ENCODE measurements at regions not wholly inside any gene's neighbourhood (a gene's known extent, or its start where the extent isn't known, plus 50 kb on each side); places are given as distances from the start of the nearest gene placed in this dataset.
"Not testable (repeated sequence)": the region's sequence is repeated elsewhere in the genome, so short reads cannot be mapped to it uniquely, and the experiment has no call there.

GRCh38 chr1:182217967-182218366 lies 156.5 kb upstream of the ZNF648 start:
- Mint-ChIP-seq H3K36me3 (peaks cover 0 to 7% of the 10 kb centered on the region in 2 donors), H3K27me3 (peaks cover 16 to 23% of the 10 kb centered on the region in 2 donors), H3K9me3 (peaks cover 12 to 19% of the 10 kb centered on the region in 2 donors), H3K27ac (no peak overlapping the region), H3K4me3 (no peak overlapping the region), H3K4me1 (no peaks in the 10 kb centered on the region)
- ATAC-seq (replicated peaks) = no peak
- DNase-seq = no peak

DNA sequence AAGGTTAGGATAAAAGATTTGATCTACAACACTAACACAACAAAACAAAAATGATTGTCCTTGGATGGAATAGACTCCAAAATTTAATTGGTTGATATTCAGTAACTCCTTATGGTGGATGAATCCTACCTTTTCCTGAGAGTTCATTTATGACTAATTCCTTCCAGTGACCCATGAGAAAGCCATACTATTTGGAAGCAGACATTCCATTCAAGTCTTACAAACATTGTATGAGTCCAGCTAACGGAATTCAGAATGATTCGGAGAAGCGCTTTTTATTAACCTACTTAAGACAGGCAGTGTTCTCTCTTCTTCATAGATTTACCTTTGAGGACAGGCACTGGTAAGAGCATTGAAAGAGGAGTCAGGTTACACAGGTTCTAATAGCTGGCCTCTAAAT lies 155.6 kb upstream of the ZNF648 start:
- Mint-ChIP-seq H3K36me3 (peaks cover 0 to 7% of the 10 kb centered on the region in 2 donors), H3K27me3 (peaks cover 13 to 20% of the 10 kb centered on the region in 2 donors), H3K4me1 (no peaks in the 10 kb centered on the region), H3K4me3 (no peak overlapping the region), H3K9me3 (peaks cover 9 to 15% of the 10 kb centered on the region in 2 donors), H3K27ac (no peak overlapping the region)
- no peak for ATAC-seq (replicated peaks)
- no peak for DNase-seq

DNA sequence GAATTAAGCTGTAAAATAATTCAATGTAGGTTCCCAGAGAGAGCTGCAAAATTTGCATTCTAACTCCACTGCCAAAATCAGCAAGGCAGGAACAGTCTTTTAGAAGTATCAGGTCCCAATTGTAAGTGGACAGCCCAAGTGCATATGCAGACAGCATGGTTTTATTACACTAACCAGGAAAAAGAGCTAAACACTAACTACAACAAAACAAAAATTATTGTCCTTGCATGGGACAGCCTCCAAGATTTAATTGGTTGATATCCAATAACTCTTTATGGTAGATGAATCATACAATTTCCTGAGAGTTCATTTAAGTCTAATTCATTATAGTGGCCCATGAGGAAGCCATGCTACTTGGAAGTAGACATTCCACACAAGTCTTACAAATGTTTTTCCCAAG lies 154.3 kb upstream of the ZNF648 start:
- DNase-seq (no peak), ATAC-seq (replicated peaks) (no peak)
- Mint-ChIP-seq H3K36me3 (peaks cover 0 to 7% of the 10 kb centered on the region in 2 donors), H3K27me3 (peaks cover 8 to 24% of the 10 kb centered on the region in 2 donors), H3K27ac (no peak overlapping the region), H3K9me3 (peaks cover 5 to 7% of the 10 kb centered on the region in 2 donors), H3K4me1 (no peaks in the 10 kb centered on the region), H3K4me3 (no peak overlapping the region)

GRCh38 chr1:182213163-182213562 lies 151.7 kb upstream of the ZNF648 start:
- H3K27me3 Mint-ChIP-seq = peaks cover 4 to 11% of the 10 kb centered on the region in 2 donors

DNA sequence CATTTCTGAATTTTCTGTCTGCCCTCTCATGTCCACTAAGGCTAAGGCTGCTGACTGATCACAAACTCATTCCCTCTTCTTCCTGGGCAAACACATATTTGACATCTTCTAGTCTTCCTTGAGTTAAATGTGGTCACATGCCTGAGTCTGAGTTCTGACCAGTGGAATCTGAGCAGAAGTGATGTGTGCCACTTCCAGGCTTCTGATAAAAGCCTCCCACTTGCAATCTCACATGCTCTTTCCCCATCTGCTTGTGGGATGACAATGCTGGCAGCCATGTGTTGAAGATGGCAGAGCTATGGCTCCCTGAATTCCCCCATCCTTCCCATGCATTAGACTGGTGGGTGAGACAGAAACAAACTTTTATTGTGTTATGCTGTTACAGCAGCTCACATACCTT lies 149.9 kb upstream of the ZNF648 start:
- Mint-ChIP-seq H3K27ac (no peak overlapping the region), H3K9me3 (no peaks in the 10 kb centered on the region), H3K27me3 (peaks cover 0 to 8% of the 10 kb centered on the region in 2 donors), H3K4me3 (no peak overlapping the region), H3K36me3 (no peaks in the 10 kb centered on the region), H3K4me1 (no peaks in the 10 kb centered on the region)
- DNase-seq = no peak
- ATAC-seq (replicated peaks) = no peak

More at GRCh38 chr1:182213163-182213562, 151.7 kb upstream of the ZNF648 start:
- Mint-ChIP-seq H3K36me3 (no peaks in the 10 kb centered on the region), H3K4me1 (no peaks in the 10 kb centered on the region), H3K27ac (no peak overlapping the region), H3K9me3 (no peaks in the 10 kb centered on the region), H3K4me3 (no peak overlapping the region)
- ATAC-seq (replicated peaks) (no peak), DNase-seq (no peak)

GRCh38 chr1:182210417-182210816 lies 148.9 kb upstream of the ZNF648 start:
- no peak overlapping the region for H3K27ac Mint-ChIP-seq
- no peaks in the 10 kb centered on the region for H3K9me3 Mint-ChIP-seq
- peaks cover 0 to 8% of the 10 kb centered on the region in 2 donors for H3K27me3 Mint-ChIP-seq

GRCh38 chr1:182207300-182207699 lies 145.8 kb upstream of the ZNF648 start:
- peaks cover 0 to 8% of the 10 kb centered on the region in 2 donors for H3K27me3 Mint-ChIP-seq
- no peaks in the 10 kb centered on the region for H3K4me1 Mint-ChIP-seq
- no peak for DNase-seq

More at GRCh38 chr1:182210417-182210816, 148.9 kb upstream of the ZNF648 start:
- ATAC-seq (replicated peaks) (no peak), DNase-seq (no peak)
- no peaks in the 10 kb centered on the region for H3K36me3 Mint-ChIP-seq
- H3K4me1 Mint-ChIP-seq = no peaks in the 10 kb centered on the region
- no peak overlapping the region for H3K4me3 Mint-ChIP-seq

GRCh38 chr1:182206626-182207239 lies 145.2 kb upstream of the ZNF648 start:
- DNase-seq (no peak), ATAC-seq (replicated peaks) (no peak)
- no peaks in the 10 kb centered on the region for H3K36me3 Mint-ChIP-seq
- no peak overlapping the region for H3K27ac Mint-ChIP-seq
- no peaks in the 10 kb centered on the region for H3K4me1 Mint-ChIP-seq
- H3K27me3 Mint-ChIP-seq = peaks cover 0 to 5% of the 10 kb centered on the region in 2 donors
- no peaks in the 10 kb centered on the region for H3K9me3 Mint-ChIP-seq
- no peak overlapping the region for H3K4me3 Mint-ChIP-seq

More at GRCh38 chr1:182207300-182207699, 145.8 kb upstream of the ZNF648 start:
- no peak overlapping the region for H3K27ac Mint-ChIP-seq
- H3K36me3 Mint-ChIP-seq = no peaks in the 10 kb centered on the region
- no peak for ATAC-seq (replicated peaks)
- no peak overlapping the region for H3K4me3 Mint-ChIP-seq
- no peaks in the 10 kb centered on the region for H3K9me3 Mint-ChIP-seq

- Mint-ChIP-seq H3K36me3 (no peaks in the 10 kb centered on the region), H3K27ac (no peak overlapping the region), H3K27me3 (peaks cover 0 to 2% of the 10 kb centered on the region in 2 donors), H3K4me1 (no peaks in the 10 kb centered on the region), H3K4me3 (no peak overlapping the region), H3K9me3 (no peaks in the 10 kb centered on the region)
- no peak for ATAC-seq (replicated peaks)
- no peak for DNase-seq
Measured at GRCh38 chr1:182205351-182206022, 144.0 kb upstream of the ZNF648 start.

DNA sequence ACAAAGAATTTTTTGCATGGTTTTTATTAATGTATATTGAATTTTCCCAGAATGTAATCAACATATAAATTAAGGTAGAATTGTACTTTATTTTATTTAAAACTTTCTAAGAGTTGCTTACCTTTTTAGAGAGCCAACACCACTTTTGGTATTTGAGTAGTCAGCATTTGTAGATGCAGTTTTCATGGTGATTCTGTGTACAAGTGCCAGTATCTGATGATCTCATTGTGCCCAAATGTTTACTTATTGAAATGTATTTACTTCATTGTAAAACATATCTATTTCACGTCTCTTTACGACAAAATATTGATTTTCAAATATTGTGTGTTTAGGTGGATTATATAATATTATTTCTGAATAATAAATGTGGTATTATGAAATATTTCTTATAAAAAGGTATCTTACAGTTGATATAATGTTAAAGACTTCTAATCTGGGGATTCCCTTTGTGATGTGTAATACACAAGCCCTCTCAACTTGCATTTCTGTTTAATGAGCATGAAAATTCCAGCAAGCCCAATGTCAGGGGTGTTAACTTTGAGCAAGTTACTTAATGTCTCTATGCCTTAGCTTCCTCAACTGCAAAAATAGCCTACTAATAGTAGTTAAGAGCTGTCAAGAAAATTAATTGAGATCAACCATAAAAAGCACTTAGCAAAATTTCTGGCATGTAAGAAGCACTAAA lies 141.8 kb upstream of the ZNF648 start:
- DNase-seq (no peak), ATAC-seq (replicated peaks) (no peak)
- Mint-ChIP-seq H3K4me1 (no peaks in the 10 kb centered on the region), H3K27ac (no peak overlapping the region), H3K4me3 (no peak overlapping the region), H3K9me3 (no peaks in the 10 kb centered on the region), H3K27me3 (peaks cover 4 to 12% of the 10 kb centered on the region in 2 donors), H3K36me3 (no peaks in the 10 kb centered on the region)

- H3K27ac Mint-ChIP-seq; DNase-seq; ATAC-seq (replicated peaks); H3K9me3 Mint-ChIP-seq; H3K4me1 Mint-ChIP-seq; H3K36me3 Mint-ChIP-seq; H3K4me3 Mint-ChIP-seq: not testable (repeated sequence)
- H3K27me3 Mint-ChIP-seq = peaks cover 4 to 12% of the 10 kb centered on the region in 2 donors
Measured at GRCh38 chr1:182201490-182201889, 140.0 kb upstream of the ZNF648 start.

- Mint-ChIP-seq H3K27ac (no peak overlapping the region), H3K27me3 (peaks cover 7 to 17% of the 10 kb centered on the region in 2 donors), H3K4me3 (no peak overlapping the region), H3K9me3 (no peaks in the 10 kb centered on the region), H3K36me3 (no peaks in the 10 kb centered on the region), H3K4me1 (no peaks in the 10 kb centered on the region)
- ATAC-seq (replicated peaks) (no peak), DNase-seq (no peak)
Measured at GRCh38 chr1:182200025-182200812, 138.7 kb upstream of the ZNF648 start.

DNA sequence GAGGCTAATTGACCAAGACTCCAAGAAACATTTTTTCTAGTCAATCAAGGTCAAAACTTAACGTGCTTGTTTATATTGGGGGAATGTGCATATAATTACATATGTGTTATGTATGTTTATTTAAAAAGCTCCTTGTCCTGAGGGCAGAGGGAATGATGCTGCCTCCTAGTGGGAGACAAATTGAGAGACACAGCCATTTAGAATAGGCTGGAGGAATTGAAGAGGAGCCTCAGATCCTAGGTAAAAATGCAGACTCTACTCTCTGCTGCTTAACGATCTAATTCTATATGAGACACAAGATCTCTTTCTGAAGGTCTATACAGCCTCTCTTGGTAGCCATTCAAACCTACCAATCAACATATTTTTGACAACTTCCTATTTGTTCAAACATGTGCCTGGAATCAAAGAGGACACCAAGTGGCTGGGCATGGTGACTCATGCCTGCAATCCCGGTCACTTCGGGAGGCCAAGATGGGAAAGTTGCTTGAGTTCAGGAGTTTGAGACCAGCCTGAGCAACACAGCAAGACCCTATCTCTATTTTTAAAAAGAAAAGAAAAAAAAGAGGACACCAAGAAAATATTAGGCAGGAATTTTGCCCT lies 136.6 kb upstream of the ZNF648 start:
- H3K4me1 Mint-ChIP-seq = no peaks in the 10 kb centered on the region
- ATAC-seq (replicated peaks) (no peak), DNase-seq (no peak)
- H3K9me3 Mint-ChIP-seq = no peaks in the 10 kb centered on the region
- H3K27me3 Mint-ChIP-seq = peaks cover 7 to 21% of the 10 kb centered on the region in 2 donors
- H3K27ac Mint-ChIP-seq = no peak overlapping the region
- H3K36me3 Mint-ChIP-seq = no peaks in the 10 kb centered on the region
- H3K4me3 Mint-ChIP-seq = no peak overlapping the region
